Activated B cell treated with CpG ODN at 0.5 μM for 24 hours (primary cell): ENCODE measurements at regions not wholly inside any gene's neighbourhood (a gene's known extent, or its start where the extent isn't known, plus 50 kb on each side); places are given as distances from the start of the nearest gene placed in this dataset.

Source experiments
- ATAC-seq: fragments of 200-7000 bp; cut with Tn5 transposase; one replicate; pipeline ENCODE4 v1.10.0; 2021; ENCODE audit warnings: low read depth, mild to moderate bottlenecking, moderate library complexity
- CTCF ChIA-PET: fragments of 350-600 bp; sonication (Branson Sonifier 250); formaldehyde crosslinking; loops from one replicate; lab custom pipeline; 2021; ENCODE audit warnings: antibody characterized with exemption; lab: Charles Lee
- POLR2A ChIA-PET: fragments of 350-600 bp; sonication (Branson Sonifier 250); formaldehyde crosslinking; loops from one replicate; lab custom pipeline; 2021; ENCODE audit warnings: antibody characterized with exemption; lab: Charles Lee
- DNase-seq: peaks from one replicate; pipeline ENCODE4 v3.0.0; 2022
- H3K27ac Mint-ChIP-seq: one replicate; pipeline ENCODE4 v1.8.0; 2020; ENCODE audit warnings: mixed read lengths
- H3K27me3 Mint-ChIP-seq: one replicate; pipeline ENCODE4 v1.8.0; 2021; ENCODE audit warnings: mixed read lengths
- H3K36me3 Mint-ChIP-seq: one replicate; pipeline ENCODE4 v1.8.0; 2021; ENCODE audit warnings: low read depth, mixed read lengths
- H3K4me1 Mint-ChIP-seq: one replicate; pipeline ENCODE4 v1.8.0; 2021; ENCODE audit warnings: mixed read lengths
- H3K4me3 Mint-ChIP-seq: one replicate; pipeline ENCODE4 v1.8.0; 2020; ENCODE audit warnings: mild to moderate bottlenecking, mixed read lengths
- H3K9me3 Mint-ChIP-seq: one replicate; pipeline ENCODE4 v1.8.0; 2020; ENCODE audit warnings: mixed read lengths
- intact Hi-C: fragments of 100-400 bp; cut with micrococcal nuclease; formaldehyde crosslinking; loops from one replicate; pipeline ENCODE4 v1.15.1; 2024
- TF ChIP-seq, protein P1 (sequence below): fragments of 200-600 bp; IDR thresholded peaks from one replicate; pipeline ENCODE4 v1.8.0; 2022; ENCODE audit warnings: antibody characterized with exemption, mild to moderate bottlenecking

GRCh38 chr3:182735672-182736071 is 57.6 kb upstream of the ATP11B start:
- ChIA-PET CTCF (no interaction called here), POLR2A (no interaction called here)
- H3K9me3 Mint-ChIP-seq = no peaks in the 10 kb centered on the region
- peaks cover 19% of the 10 kb centered on the region for H3K4me1 Mint-ChIP-seq
- TF ChIP-seq, protein P1, sequence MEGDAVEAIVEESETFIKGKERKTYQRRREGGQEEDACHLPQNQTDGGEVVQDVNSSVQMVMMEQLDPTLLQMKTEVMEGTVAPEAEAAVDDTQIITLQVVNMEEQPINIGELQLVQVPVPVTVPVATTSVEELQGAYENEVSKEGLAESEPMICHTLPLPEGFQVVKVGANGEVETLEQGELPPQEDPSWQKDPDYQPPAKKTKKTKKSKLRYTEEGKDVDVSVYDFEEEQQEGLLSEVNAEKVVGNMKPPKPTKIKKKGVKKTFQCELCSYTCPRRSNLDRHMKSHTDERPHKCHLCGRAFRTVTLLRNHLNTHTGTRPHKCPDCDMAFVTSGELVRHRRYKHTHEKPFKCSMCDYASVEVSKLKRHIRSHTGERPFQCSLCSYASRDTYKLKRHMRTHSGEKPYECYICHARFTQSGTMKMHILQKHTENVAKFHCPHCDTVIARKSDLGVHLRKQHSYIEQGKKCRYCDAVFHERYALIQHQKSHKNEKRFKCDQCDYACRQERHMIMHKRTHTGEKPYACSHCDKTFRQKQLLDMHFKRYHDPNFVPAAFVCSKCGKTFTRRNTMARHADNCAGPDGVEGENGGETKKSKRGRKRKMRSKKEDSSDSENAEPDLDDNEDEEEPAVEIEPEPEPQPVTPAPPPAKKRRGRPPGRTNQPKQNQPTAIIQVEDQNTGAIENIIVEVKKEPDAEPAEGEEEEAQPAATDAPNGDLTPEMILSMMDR = no peak
- H3K27me3 Mint-ChIP-seq = peaks cover 10% of the 10 kb centered on the region
- H3K36me3 Mint-ChIP-seq = no peaks in the 10 kb centered on the region
- no peak for ATAC-seq
- no peak overlapping the region for H3K4me3 Mint-ChIP-seq
- no peak for DNase-seq
- no peak overlapping the region for H3K27ac Mint-ChIP-seq
- intact Hi-C loops = no loop called here

DNA sequence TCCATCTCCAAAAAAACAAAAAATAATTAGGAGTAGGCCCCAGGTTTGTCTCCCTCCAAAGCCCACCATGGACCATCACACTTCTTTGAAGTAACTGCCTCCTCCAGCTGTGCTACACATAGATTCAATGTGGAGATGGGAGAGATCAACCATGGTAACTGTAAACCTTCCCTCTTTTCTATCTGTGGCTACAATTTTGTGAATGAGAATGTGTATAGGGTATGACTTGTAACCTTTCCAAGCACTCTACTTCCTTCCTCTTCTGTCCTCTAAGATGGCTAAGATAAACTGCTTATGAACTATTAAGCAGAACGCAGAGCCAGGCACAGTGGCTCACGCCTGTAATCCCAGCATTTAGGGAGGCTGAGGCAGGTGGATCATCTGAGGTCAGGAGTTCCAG is 55.5 kb upstream of the ATP11B start:
- POLR2A ChIA-PET = no interaction called here
- CTCF ChIA-PET = no interaction called here
- no peak overlapping the region for H3K4me3 Mint-ChIP-seq
- H3K27ac Mint-ChIP-seq = no peak overlapping the region
- DNase-seq = no peak
- H3K4me1 Mint-ChIP-seq = peaks cover 2% of the 10 kb centered on the region
- no peak for ATAC-seq
- H3K9me3 Mint-ChIP-seq = no peaks in the 10 kb centered on the region
- no peaks in the 10 kb centered on the region for H3K36me3 Mint-ChIP-seq
- H3K27me3 Mint-ChIP-seq = peaks cover 13% of the 10 kb centered on the region
- TF ChIP-seq, protein P1 = no peak
- intact Hi-C loops = no loop called here

DNA sequence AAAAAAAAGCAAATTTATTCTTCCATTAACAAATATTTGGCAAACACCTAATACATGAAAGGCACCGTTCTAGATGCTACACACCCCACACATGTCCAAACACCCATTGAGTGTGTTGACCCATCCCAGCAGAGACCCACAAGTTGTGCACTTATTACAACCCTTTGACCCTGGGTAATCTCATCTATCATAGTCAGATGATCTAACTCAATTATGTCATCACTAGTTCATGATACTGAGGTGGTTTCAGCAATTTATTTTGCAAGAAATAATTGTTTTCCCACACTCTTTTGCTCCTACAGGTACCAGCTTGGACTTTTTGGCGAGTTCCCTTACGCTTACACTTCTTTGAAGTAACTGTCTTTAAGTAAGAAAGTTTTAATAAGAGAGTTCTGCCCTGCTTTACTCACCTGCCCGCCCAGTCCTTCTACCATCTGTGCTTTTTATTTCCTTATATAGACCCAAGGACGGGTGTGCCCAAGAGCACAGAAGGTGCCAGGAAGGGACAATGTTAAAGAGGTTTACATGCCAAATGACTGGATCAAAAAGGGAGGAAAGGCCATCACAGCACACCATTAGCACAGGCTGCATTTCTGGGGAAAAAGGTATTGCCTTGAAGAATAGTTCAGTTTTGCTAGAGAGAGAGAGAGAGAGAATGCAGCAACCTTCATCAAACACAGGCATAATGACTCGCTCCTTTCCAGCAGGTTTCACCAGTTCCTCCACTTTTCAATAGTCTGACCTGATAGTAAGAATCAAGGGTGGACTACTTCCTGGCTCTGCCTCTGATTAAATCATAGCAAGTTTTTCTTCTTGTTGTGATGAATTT is 54.5 kb upstream of the ATP11B start:
- DNase-seq (no peak), ATAC-seq (no peak)
- intact Hi-C loops = no loop called here
- Mint-ChIP-seq H3K27me3 (peaks cover 13% of the 10 kb centered on the region), H3K9me3 (no peaks in the 10 kb centered on the region), H3K4me3 (no peak overlapping the region), H3K4me1 (no peaks in the 10 kb centered on the region), H3K36me3 (no peaks in the 10 kb centered on the region), H3K27ac (peak overlapping the region; percentile 3)
- CTCF ChIA-PET = no interaction called here
- POLR2A ChIA-PET = no interaction called here
- TF ChIP-seq, protein P1 = no peak

- Mint-ChIP-seq H3K4me1 (no peaks in the 10 kb centered on the region), H3K9me3 (no peaks in the 10 kb centered on the region), H3K27me3 (peaks cover 13% of the 10 kb centered on the region), H3K27ac (no peak overlapping the region), H3K4me3 (no peak overlapping the region), H3K36me3 (no peaks in the 10 kb centered on the region)
- DNase-seq (no peak), ATAC-seq (no peak)
- POLR2A ChIA-PET = interaction anchor here (0.7 kb wide), 1 partner anchor 46 kb away, joined by 10 read pairs; no protein-coding TSS in a partner anchor
- intact Hi-C loops = no loop called here
- CTCF ChIA-PET = no interaction called here
- TF ChIP-seq, protein P1 = no peak
Observed at GRCh38 chr3:182739619-182740018, 53.7 kb upstream of the ATP11B start.

DNA sequence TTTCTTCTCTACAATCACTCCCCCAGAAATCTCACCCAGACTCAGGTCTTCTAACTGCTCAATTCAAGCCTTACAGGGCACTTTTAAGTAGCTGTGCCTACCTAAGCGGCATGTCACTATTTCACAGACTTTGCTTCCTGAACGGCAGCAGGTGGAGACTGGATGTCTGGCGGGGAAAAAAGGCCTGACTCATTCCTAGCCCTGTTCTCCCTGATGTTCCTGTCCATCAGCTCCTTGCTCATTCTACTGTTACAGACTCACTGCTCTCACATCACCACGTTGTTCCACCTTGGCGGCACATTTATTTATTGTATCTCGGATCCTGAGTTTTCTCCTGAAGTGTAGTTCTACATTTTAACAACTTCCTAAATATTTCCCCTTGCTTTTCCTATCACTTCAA is 52.6 kb upstream of the ATP11B start:
- Mint-ChIP-seq H3K4me3 (no peak overlapping the region), H3K27me3 (peaks cover 13% of the 10 kb centered on the region), H3K36me3 (no peaks in the 10 kb centered on the region), H3K27ac (no peak overlapping the region), H3K4me1 (no peaks in the 10 kb centered on the region), H3K9me3 (no peaks in the 10 kb centered on the region)
- ChIA-PET POLR2A (no interaction called here), CTCF (no interaction called here)
- TF ChIP-seq, protein P1 = no peak
- intact Hi-C loops = no loop called here
- ATAC-seq = no peak
- DNase-seq = no peak
